ENCODE measurements at regions not wholly inside any gene's neighbourhood (a gene's known extent, or its start where the extent isn't known, plus 50 kb on each side); places are given as distances from the start of the nearest gene placed in this dataset.

- H4K20me1 ChIP-seq = no peaks in the 10 kb centered on the region
- no peak overlapping the region for H3K4me2 ChIP-seq
- H3K27ac ChIP-seq = no peak overlapping the region
- no peaks in the 10 kb centered on the region for H3K9me3 ChIP-seq
- TF ChIP-seq Cebpa-rat (IDR thresholded peaks at IDR 0.05) = no peak
- no peak overlapping the region for H3K4me3 ChIP-seq
- H3K36me3 ChIP-seq = no peaks in the 10 kb centered on the region
- H3K27me3 ChIP-seq = no peaks in the 10 kb centered on the region
- H3K9ac ChIP-seq = no peak overlapping the region
- H3K4me1 ChIP-seq = no peaks in the 10 kb centered on the region
These were observed 141.1 kb upstream of the RAD23B start for GRCh38 chr9:107141967-107142366.

DNA sequence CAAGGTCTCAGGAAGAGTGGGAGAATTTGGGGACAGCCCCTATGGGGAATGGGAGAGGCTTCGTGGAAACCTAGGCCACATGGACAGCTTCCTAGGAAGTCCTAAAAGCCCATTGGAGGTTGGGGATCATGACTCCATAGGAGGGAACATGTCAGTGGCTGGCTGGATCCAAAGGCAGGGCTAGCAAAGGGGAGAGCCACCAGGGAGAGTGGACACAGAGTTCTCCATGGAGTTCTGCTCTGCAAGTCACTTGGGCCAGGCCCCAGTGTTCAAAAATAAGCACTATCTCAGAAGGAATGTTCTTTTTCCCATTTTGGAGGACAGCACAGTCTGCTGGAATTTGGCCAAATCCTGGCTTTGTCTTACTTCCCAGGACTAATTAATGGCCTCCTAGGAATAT, 140.6 kb upstream of the RAD23B start:
- Histone ChIP-seq H4K20me1 (no peaks in the 10 kb centered on the region), H3K9ac (no peak overlapping the region), H3K9me3 (no peaks in the 10 kb centered on the region), H3K4me1 (no peaks in the 10 kb centered on the region), H3K27ac (no peak overlapping the region), H3K4me2 (no peak overlapping the region), H3K36me3 (no peaks in the 10 kb centered on the region), H3K4me3 (no peak overlapping the region), H3K27me3 (no peaks in the 10 kb centered on the region)
- no peak for TF ChIP-seq Cebpa-rat (IDR thresholded peaks at IDR 0.05)

DNA sequence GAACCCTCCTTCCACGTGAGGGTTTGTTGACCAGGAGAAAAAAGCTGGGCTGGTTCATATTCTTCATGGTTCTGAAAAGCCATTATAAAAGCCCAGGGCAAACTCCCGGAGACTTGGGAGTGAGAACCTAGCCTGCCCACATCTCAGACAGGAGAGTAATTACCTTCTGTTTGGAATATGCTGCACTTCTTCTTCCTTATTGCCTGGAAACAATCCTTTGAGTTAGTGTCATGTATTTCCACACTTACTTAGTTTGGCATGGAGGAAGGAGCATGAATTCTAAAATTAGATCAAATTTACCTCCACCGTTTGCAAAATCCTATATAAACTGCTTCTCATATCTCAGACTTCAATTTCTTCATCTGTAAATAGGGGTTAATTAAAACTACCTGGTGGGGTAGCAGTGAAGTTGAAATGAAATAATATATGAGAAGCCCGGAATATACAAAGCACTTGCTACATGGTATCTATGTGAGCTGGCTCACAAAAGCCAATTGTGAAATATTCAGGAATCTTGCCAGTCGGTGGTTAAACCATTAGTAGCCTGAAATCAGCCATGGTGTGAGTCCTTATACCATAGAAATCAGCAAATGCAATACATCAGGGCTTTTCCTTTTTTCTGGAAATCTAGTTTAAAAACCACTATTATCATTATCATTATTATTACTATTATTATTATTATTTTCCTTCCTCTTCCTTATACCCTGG, 140.0 kb upstream of the RAD23B start:
- Histone ChIP-seq H3K27ac (no peak overlapping the region), H3K9me3 (no peaks in the 10 kb centered on the region), H3K4me1 (no peaks in the 10 kb centered on the region), H3K9ac (no peak overlapping the region), H3K4me3 (no peak overlapping the region), H4K20me1 (no peaks in the 10 kb centered on the region), H3K36me3 (no peaks in the 10 kb centered on the region), H3K4me2 (no peak overlapping the region), H3K27me3 (no peaks in the 10 kb centered on the region)
- TF ChIP-seq Cebpa-rat (IDR thresholded peaks at IDR 0.05) = no peak

GRCh38 chr9:107144475-107144874, 138.6 kb upstream of the RAD23B start:
- no peak overlapping the region for H3K9ac ChIP-seq
- H4K20me1 ChIP-seq = no peaks in the 10 kb centered on the region
- H3K4me2 ChIP-seq = no peak overlapping the region
- no peaks in the 10 kb centered on the region for H3K4me1 ChIP-seq
- no peak overlapping the region for H3K27ac ChIP-seq
- H3K27me3 ChIP-seq = no peaks in the 10 kb centered on the region
- no peaks in the 10 kb centered on the region for H3K36me3 ChIP-seq
- H3K4me3 ChIP-seq = no peak overlapping the region
- no peak for TF ChIP-seq Cebpa-rat (IDR thresholded peaks at IDR 0.05)
- H3K9me3 ChIP-seq = no peaks in the 10 kb centered on the region

DNA sequence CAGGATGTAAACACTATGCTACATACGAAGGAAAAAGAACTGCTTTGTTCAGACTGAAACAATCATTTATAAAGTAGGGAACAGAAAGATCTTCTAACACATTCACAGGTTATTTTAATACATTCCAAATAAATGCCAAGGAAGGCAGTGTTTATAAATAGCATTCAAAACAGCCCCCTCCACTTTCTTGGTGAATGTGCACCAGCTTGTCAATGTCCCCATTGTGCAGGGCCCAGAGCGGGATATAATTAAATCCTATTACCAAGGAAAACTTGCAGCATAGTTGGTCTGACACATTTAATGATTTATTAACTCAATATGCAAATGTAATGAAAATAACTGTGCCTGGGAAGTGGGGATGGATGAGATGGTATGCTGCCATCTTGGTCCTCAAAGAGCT, 135.9 kb upstream of the RAD23B start:
- H3K4me3 ChIP-seq = no peak overlapping the region
- TF ChIP-seq Cebpa-rat (IDR thresholded peaks at IDR 0.05) = no peak
- H3K9ac ChIP-seq = no peak overlapping the region
- H3K36me3 ChIP-seq = no peaks in the 10 kb centered on the region
- H3K27ac ChIP-seq = no peak overlapping the region
- no peaks in the 10 kb centered on the region for H4K20me1 ChIP-seq
- H3K4me2 ChIP-seq = no peak overlapping the region
- H3K4me1 ChIP-seq = no peaks in the 10 kb centered on the region
- no peaks in the 10 kb centered on the region for H3K27me3 ChIP-seq
- no peaks in the 10 kb centered on the region for H3K9me3 ChIP-seq

- Histone ChIP-seq H3K4me1 (no peaks in the 10 kb centered on the region), H3K27ac (no peak overlapping the region), H3K9me3 (no peaks in the 10 kb centered on the region), H3K36me3 (no peaks in the 10 kb centered on the region), H3K9ac (no peak overlapping the region), H3K27me3 (no peaks in the 10 kb centered on the region), H3K4me3 (no peak overlapping the region), H4K20me1 (no peaks in the 10 kb centered on the region), H3K4me2 (no peak overlapping the region)
- no peak for TF ChIP-seq Cebpa-rat (IDR thresholded peaks at IDR 0.05)
These were observed 134.9 kb upstream of the RAD23B start for GRCh38 chr9:107148216-107148615.

DNA sequence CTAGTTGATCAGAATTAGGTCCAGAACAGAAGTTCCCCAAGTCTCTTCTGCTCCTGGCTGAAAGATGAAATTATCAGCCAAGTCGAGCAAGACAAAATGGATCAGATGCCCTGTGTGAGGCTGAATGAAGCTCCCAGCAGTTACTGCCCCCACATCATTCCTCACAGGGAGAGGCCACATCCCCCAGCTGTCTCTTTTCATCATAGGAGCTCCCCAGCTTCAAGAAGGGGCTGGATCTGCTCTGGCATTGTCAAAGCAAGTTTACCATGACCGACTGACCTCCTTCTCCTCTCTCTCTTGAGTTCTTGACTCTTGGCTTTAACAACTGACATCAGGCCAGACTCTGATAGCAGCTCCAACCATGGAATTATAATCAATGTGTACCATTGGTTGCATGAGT, 133.3 kb upstream of the RAD23B start:
- no peak overlapping the region for H3K27ac ChIP-seq
- no peak overlapping the region for H3K4me3 ChIP-seq
- H3K4me2 ChIP-seq = no peak overlapping the region
- no peaks in the 10 kb centered on the region for H3K27me3 ChIP-seq
- no peaks in the 10 kb centered on the region for H3K9me3 ChIP-seq
- no peaks in the 10 kb centered on the region for H4K20me1 ChIP-seq
- no peaks in the 10 kb centered on the region for H3K4me1 ChIP-seq
- no peak overlapping the region for H3K9ac ChIP-seq
- no peak for TF ChIP-seq Cebpa-rat (IDR thresholded peaks at IDR 0.05)
- H3K36me3 ChIP-seq = no peaks in the 10 kb centered on the region

GRCh38 chr9:107153336-107153735, 129.7 kb upstream of the RAD23B start:
- Histone ChIP-seq H3K9me3 (no peaks in the 10 kb centered on the region), H3K9ac (no peak overlapping the region), H3K27me3 (no peaks in the 10 kb centered on the region), H3K4me2 (no peak overlapping the region), H4K20me1 (no peaks in the 10 kb centered on the region), H3K4me1 (no peaks in the 10 kb centered on the region), H3K27ac (no peak overlapping the region), H3K4me3 (no peak overlapping the region), H3K36me3 (no peaks in the 10 kb centered on the region)
- no peak for TF ChIP-seq Cebpa-rat (IDR thresholded peaks at IDR 0.05)

GRCh38 chr9:107154291-107154690, 128.8 kb upstream of the RAD23B start:
- Histone ChIP-seq H3K9me3 (no peaks in the 10 kb centered on the region), H3K4me2 (no peak overlapping the region), H3K36me3 (no peaks in the 10 kb centered on the region), H3K27ac (no peak overlapping the region), H3K4me1 (no peaks in the 10 kb centered on the region), H3K9ac (no peak overlapping the region), H3K27me3 (no peaks in the 10 kb centered on the region), H4K20me1 (no peaks in the 10 kb centered on the region), H3K4me3 (no peak overlapping the region)
- TF ChIP-seq Cebpa-rat (IDR thresholded peaks at IDR 0.05) = no peak

GRCh38 chr9:107154766-107155165, 128.3 kb upstream of the RAD23B start:
- H3K27ac ChIP-seq = no peak overlapping the region
- no peak overlapping the region for H3K4me2 ChIP-seq
- no peaks in the 10 kb centered on the region for H4K20me1 ChIP-seq
- no peak overlapping the region for H3K9ac ChIP-seq
- H3K36me3 ChIP-seq = no peaks in the 10 kb centered on the region
- 0 out of 2 replicates have a peak, but pooled peaks cover 3% of the 10 kb centered on the region for H3K9me3 ChIP-seq
- no peaks in the 10 kb centered on the region for H3K27me3 ChIP-seq
- no peak for TF ChIP-seq Cebpa-rat (IDR thresholded peaks at IDR 0.05)
- no peaks in the 10 kb centered on the region for H3K4me1 ChIP-seq
- no peak overlapping the region for H3K4me3 ChIP-seq

Data from BLaER1 (cell line).